ENCODE measurements at regions not wholly inside any gene's neighbourhood (a gene's known extent, or its start where the extent isn't known, plus 50 kb on each side); places are given as distances from the start of the nearest gene placed in this dataset.

DNA sequence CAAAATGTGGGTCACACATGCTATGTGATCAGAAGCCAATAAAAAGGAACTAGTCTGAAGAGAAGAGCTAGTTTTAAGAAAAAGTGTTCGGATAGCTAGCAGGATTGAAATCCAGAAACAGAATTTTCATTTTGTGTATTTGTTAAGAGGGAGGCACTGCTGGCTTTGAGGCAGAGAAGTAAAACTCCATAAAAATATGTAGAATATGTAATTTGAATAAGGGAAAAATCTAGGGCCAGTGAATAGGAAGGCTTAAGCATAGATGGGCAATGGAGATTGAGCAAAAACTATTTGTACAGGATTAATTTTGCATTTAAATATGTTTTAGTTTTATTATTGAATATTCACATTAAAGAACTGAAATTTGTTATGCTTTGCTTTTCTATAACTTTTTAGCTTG is 399.9 kb upstream of the PITX2 start:
- no peaks in the 10 kb centered on the region for H3K27me3 ChIP-seq (ENCODE audit: control insufficient read depth in 3 of 3, insufficient read depth in 3 of 3, low read length in 3 of 3)
- H3K36me3 ChIP-seq (ENCODE audit: control insufficient read depth in 3 of 3, insufficient read depth in 3 of 3, low read length in 3 of 3), result no peaks in the 10 kb centered on the region
- H3K9ac ChIP-seq (ENCODE audit: low read depth in 1 of 3, low read length in 3 of 3), result no peak overlapping the region
- H3K9me3 ChIP-seq (ENCODE audit: control insufficient read depth in 3 of 3, low read length in 3 of 3), result no peaks in the 10 kb centered on the region
- H3K27ac ChIP-seq (ENCODE audit: low read depth, low read length), result no peak overlapping the region
- no peaks in the 10 kb centered on the region for H3K4me1 ChIP-seq (ENCODE audit: control insufficient read depth in 3 of 3, insufficient read depth in 3 of 3, low read length in 3 of 3)
- H3K4me3 ChIP-seq (ENCODE audit: low read length in 3 of 3), result no peak overlapping the region

GRCh38 chr4:111027526-111027925 is 404.6 kb upstream of the PITX2 start:
- H3K9ac ChIP-seq (ENCODE audit: low read depth in 1 of 3, low read length in 3 of 3), result no peak overlapping the region

DNA sequence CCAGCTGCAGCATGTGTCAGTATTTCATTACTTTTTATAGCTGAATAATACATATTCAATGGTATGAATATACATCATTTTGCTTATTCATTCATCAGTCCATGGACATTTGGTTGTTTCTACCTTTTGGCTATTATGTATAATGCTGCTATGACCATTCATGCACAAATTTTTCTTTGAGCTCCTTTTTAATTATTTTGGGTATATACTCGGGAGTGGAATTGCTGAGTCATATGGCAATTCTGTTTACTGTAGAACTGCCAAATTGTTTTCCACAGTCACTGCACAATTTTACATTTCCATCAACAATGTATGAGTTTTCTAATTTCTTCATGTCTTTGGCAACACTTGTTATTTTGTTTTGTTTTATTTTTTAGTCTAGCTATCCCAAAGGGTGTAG is 405.9 kb upstream of the PITX2 start:
- no peaks in the 10 kb centered on the region for H3K9me3 ChIP-seq (ENCODE audit: control insufficient read depth in 3 of 3, low read length in 3 of 3)
- no peaks in the 10 kb centered on the region for H3K4me1 ChIP-seq (ENCODE audit: control insufficient read depth in 3 of 3, insufficient read depth in 3 of 3, low read length in 3 of 3)
- H3K27me3 ChIP-seq (ENCODE audit: control insufficient read depth in 3 of 3, insufficient read depth in 3 of 3, low read length in 3 of 3), result no peaks in the 10 kb centered on the region
- no peak overlapping the region for H3K4me3 ChIP-seq (ENCODE audit: low read length in 3 of 3)
- no peaks in the 10 kb centered on the region for H3K36me3 ChIP-seq (ENCODE audit: control insufficient read depth in 3 of 3, insufficient read depth in 3 of 3, low read length in 3 of 3)
- no peak overlapping the region for H3K9ac ChIP-seq (ENCODE audit: low read depth in 1 of 3, low read length in 3 of 3)
- H3K27ac ChIP-seq (ENCODE audit: low read depth, low read length), result no peak overlapping the region

More at GRCh38 chr4:111027526-111027925, 404.6 kb upstream of the PITX2 start:
- no peaks in the 10 kb centered on the region for H3K36me3 ChIP-seq (ENCODE audit: control insufficient read depth in 3 of 3, insufficient read depth in 3 of 3, low read length in 3 of 3)
- H3K4me3 ChIP-seq (ENCODE audit: low read length in 3 of 3), result no peak overlapping the region
- H3K27ac ChIP-seq (ENCODE audit: low read depth, low read length), result no peak overlapping the region
- H3K9me3 ChIP-seq (ENCODE audit: control insufficient read depth in 3 of 3, low read length in 3 of 3), result no peaks in the 10 kb centered on the region
- no peaks in the 10 kb centered on the region for H3K27me3 ChIP-seq (ENCODE audit: control insufficient read depth in 3 of 3, insufficient read depth in 3 of 3, low read length in 3 of 3)
- no peaks in the 10 kb centered on the region for H3K4me1 ChIP-seq (ENCODE audit: control insufficient read depth in 3 of 3, insufficient read depth in 3 of 3, low read length in 3 of 3)

- no peak overlapping the region for H3K27ac ChIP-seq (ENCODE audit: low read depth, low read length)
- no peaks in the 10 kb centered on the region for H3K27me3 ChIP-seq (ENCODE audit: control insufficient read depth in 3 of 3, insufficient read depth in 3 of 3, low read length in 3 of 3)
- no peak overlapping the region for H3K9ac ChIP-seq (ENCODE audit: low read depth in 1 of 3, low read length in 3 of 3)
- no peaks in the 10 kb centered on the region for H3K9me3 ChIP-seq (ENCODE audit: control insufficient read depth in 3 of 3, low read length in 3 of 3)
- H3K4me1 ChIP-seq (ENCODE audit: control insufficient read depth in 3 of 3, insufficient read depth in 3 of 3, low read length in 3 of 3), result no peaks in the 10 kb centered on the region
- H3K4me3 ChIP-seq (ENCODE audit: low read length in 3 of 3), result no peak overlapping the region
- H3K36me3 ChIP-seq (ENCODE audit: control insufficient read depth in 3 of 3, insufficient read depth in 3 of 3, low read length in 3 of 3), result no peaks in the 10 kb centered on the region
Measured at GRCh38 chr4:111031001-111031579, 408.2 kb upstream of the PITX2 start.

- Histone ChIP-seq H3K4me1 (ENCODE audit: control insufficient read depth in 3 of 3, insufficient read depth in 3 of 3, low read length in 3 of 3) (no peaks in the 10 kb centered on the region), H3K27me3 (ENCODE audit: control insufficient read depth in 3 of 3, insufficient read depth in 3 of 3, low read length in 3 of 3) (no peaks in the 10 kb centered on the region), H3K27ac (ENCODE audit: low read depth, low read length) (no peak overlapping the region), H3K4me3 (ENCODE audit: low read length in 3 of 3) (no peak overlapping the region), H3K9ac (ENCODE audit: low read depth in 1 of 3, low read length in 3 of 3) (no peak overlapping the region), H3K9me3 (ENCODE audit: control insufficient read depth in 3 of 3, low read length in 3 of 3) (no peaks in the 10 kb centered on the region), H3K36me3 (ENCODE audit: control insufficient read depth in 3 of 3, insufficient read depth in 3 of 3, low read length in 3 of 3) (no peaks in the 10 kb centered on the region)
Measured at GRCh38 chr4:111031596-111031995, 408.7 kb upstream of the PITX2 start.

DNA sequence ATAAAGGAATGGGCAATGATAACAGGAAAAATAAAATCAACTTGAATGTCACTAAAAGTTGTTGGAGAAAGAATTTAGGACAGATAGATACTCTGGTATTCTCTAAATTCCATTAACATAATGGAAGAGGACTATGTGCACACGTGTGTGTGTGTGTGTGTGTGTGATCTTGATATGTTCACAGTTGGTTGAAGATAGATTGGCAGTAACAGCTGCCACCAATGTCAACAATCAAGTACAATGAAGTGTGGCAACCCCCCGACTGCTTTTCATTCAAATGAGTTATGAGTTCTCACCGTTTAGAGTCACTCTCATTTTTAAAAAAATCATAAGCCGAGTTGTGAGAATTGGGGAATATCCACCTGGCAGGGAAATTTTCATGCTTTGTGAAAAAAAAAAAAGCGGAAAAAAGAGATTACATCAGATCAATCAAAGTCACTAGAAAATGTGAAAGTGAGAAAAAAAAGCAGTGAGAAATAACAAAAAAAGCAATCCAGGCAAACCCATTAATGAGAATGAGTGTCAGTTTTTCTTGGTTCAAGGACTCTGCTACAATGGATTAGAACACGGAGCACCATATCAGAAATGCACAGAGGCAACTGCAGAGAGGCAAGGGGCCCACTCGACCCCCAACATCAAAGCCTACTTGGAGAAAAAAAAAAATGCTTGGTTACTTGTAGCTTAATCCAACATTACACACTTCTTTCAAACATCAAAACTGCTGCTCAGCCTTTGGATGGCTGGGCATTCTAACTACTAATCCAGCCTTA is 414.9 kb upstream of the PITX2 start:
- Histone ChIP-seq H3K27me3 (ENCODE audit: control insufficient read depth in 3 of 3, insufficient read depth in 3 of 3, low read length in 3 of 3) (peaks cover 0 to 2% (median 0%) of the 10 kb centered on the region in 3 donors), H3K36me3 (ENCODE audit: control insufficient read depth in 3 of 3, insufficient read depth in 3 of 3, low read length in 3 of 3) (no peaks in the 10 kb centered on the region), H3K4me3 (ENCODE audit: low read length in 3 of 3) (no peak overlapping the region), H3K4me1 (ENCODE audit: control insufficient read depth in 3 of 3, insufficient read depth in 3 of 3, low read length in 3 of 3) (no peaks in the 10 kb centered on the region), H3K9ac (ENCODE audit: low read depth in 1 of 3, low read length in 3 of 3) (no peak overlapping the region), H3K9me3 (ENCODE audit: control insufficient read depth in 3 of 3, low read length in 3 of 3) (no peaks in the 10 kb centered on the region), H3K27ac (ENCODE audit: low read depth, low read length) (no peak overlapping the region)

DNA sequence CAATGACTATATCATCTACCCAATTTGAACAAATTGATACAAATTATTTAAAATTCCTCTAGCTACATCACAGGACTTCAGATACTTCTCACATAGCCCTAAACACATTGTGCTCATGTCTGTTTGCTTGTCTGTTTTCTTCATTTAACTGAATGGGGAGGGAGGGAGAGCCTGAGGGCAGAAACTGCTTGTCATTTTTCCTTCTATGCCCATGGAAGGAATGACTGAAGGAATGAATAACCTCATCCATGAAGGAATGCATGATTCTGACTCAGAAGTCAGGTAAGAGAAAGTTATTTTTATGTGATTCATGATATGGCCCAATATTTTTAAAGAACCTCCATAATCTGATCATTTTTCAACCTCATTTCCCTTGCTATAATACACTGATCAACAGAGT is 418.0 kb upstream of the PITX2 start:
- H3K27ac ChIP-seq (ENCODE audit: low read depth, low read length), result no peak overlapping the region
- H3K9ac ChIP-seq (ENCODE audit: low read depth in 1 of 3, low read length in 3 of 3), result no peak overlapping the region
- H3K36me3 ChIP-seq (ENCODE audit: control insufficient read depth in 3 of 3, insufficient read depth in 3 of 3, low read length in 3 of 3), result no peaks in the 10 kb centered on the region
- H3K9me3 ChIP-seq (ENCODE audit: control insufficient read depth in 3 of 3, low read length in 3 of 3), result no peaks in the 10 kb centered on the region
- no peaks in the 10 kb centered on the region for H3K4me1 ChIP-seq (ENCODE audit: control insufficient read depth in 3 of 3, insufficient read depth in 3 of 3, low read length in 3 of 3)
- peaks cover 0 to 2% (median 0%) of the 10 kb centered on the region in 3 donors for H3K27me3 ChIP-seq (ENCODE audit: control insufficient read depth in 3 of 3, insufficient read depth in 3 of 3, low read length in 3 of 3)
- no peak overlapping the region for H3K4me3 ChIP-seq (ENCODE audit: low read length in 3 of 3)

GRCh38 chr4:111043286-111043685 is 420.4 kb upstream of the PITX2 start:
- no peaks in the 10 kb centered on the region for H3K36me3 ChIP-seq (ENCODE audit: control insufficient read depth in 3 of 3, insufficient read depth in 3 of 3, low read length in 3 of 3)
- H3K9me3 ChIP-seq (ENCODE audit: control insufficient read depth in 3 of 3, low read length in 3 of 3), result no peaks in the 10 kb centered on the region
- H3K27ac ChIP-seq (ENCODE audit: low read depth, low read length), result no peak overlapping the region
- H3K9ac ChIP-seq (ENCODE audit: low read depth in 1 of 3, low read length in 3 of 3), result no peak overlapping the region
- peaks cover 0 to 2% (median 0%) of the 10 kb centered on the region in 3 donors for H3K27me3 ChIP-seq (ENCODE audit: control insufficient read depth in 3 of 3, insufficient read depth in 3 of 3, low read length in 3 of 3)
- no peak overlapping the region for H3K4me3 ChIP-seq (ENCODE audit: low read length in 3 of 3)
- no peaks in the 10 kb centered on the region for H3K4me1 ChIP-seq (ENCODE audit: control insufficient read depth in 3 of 3, insufficient read depth in 3 of 3, low read length in 3 of 3)

DNA sequence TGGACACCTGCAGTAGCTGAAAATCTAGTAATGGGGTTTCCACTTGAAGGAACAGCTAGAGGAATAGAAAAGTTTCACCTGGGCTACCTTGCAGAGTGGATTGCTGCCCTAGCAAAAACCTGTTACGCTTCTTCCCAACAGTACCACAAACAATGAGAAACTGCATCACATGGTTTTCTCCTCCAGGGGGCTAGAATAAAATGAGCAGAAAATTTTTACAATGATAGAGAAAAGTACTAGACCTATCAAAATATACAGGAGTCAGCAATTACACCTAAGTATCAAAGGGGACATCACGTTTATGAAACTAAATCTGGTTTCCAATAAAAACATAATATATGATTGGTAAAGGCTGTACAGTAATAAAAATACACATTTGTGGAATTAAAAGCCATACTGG is 423.1 kb upstream of the PITX2 start:
- no peaks in the 10 kb centered on the region for H3K4me1 ChIP-seq (ENCODE audit: control insufficient read depth in 3 of 3, insufficient read depth in 3 of 3, low read length in 3 of 3)
- no peaks in the 10 kb centered on the region for H3K36me3 ChIP-seq (ENCODE audit: control insufficient read depth in 3 of 3, insufficient read depth in 3 of 3, low read length in 3 of 3)
- H3K27ac ChIP-seq (ENCODE audit: low read depth, low read length), result no peak overlapping the region
- peaks cover 0 to 2% (median 0%) of the 10 kb centered on the region in 3 donors for H3K27me3 ChIP-seq (ENCODE audit: control insufficient read depth in 3 of 3, insufficient read depth in 3 of 3, low read length in 3 of 3)
- H3K9ac ChIP-seq (ENCODE audit: low read depth in 1 of 3, low read length in 3 of 3), result no peak overlapping the region
- no peak overlapping the region for H3K4me3 ChIP-seq (ENCODE audit: low read length in 3 of 3)
- H3K9me3 ChIP-seq (ENCODE audit: control insufficient read depth in 3 of 3, low read length in 3 of 3), result no peaks in the 10 kb centered on the region

DNA sequence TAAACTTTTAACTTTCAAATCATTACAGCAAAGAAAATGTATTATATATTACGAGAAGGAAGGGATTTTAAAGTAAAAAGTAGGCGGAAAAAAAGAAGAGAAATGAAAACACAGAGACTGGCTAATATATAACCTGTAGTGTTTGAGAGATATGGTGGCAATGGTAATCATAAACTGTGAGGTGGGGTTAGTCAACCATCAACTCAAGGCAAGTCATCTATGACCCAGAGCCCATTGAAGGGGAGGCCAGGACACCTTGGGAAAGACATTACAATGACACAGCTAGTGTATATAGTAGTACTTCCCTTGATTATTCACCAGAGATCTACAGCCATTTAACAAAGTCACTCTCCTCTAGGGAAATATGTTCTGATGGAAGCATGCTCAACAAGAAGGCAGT is 423.9 kb upstream of the PITX2 start:
- Histone ChIP-seq H3K9me3 (ENCODE audit: control insufficient read depth in 3 of 3, low read length in 3 of 3) (no peaks in the 10 kb centered on the region), H3K4me1 (ENCODE audit: control insufficient read depth in 3 of 3, insufficient read depth in 3 of 3, low read length in 3 of 3) (no peaks in the 10 kb centered on the region), H3K9ac (ENCODE audit: low read depth in 1 of 3, low read length in 3 of 3) (no peak overlapping the region), H3K27ac (ENCODE audit: low read depth, low read length) (no peak overlapping the region), H3K27me3 (ENCODE audit: control insufficient read depth in 3 of 3, insufficient read depth in 3 of 3, low read length in 3 of 3) (no peaks in the 10 kb centered on the region), H3K36me3 (ENCODE audit: control insufficient read depth in 3 of 3, insufficient read depth in 3 of 3, low read length in 3 of 3) (no peaks in the 10 kb centered on the region), H3K4me3 (ENCODE audit: low read length in 3 of 3) (no peak overlapping the region)
